Large intestine (tissue), 3 donors: ENCODE measurements at regions not wholly inside any gene's neighbourhood (a gene's known extent, or its start where the extent isn't known, plus 50 kb on each side); places are given as distances from the start of the nearest gene placed in this dataset.

Experiments
- DNase-seq, 2 donors: peaks; one replicate each; pipeline versions ENCODE4 v3.0.0 to v3.0.0-alpha.2; 2013
- H3K27ac ChIP-seq: one replicate; pipeline ENCODE4 v1.5.1; 2013; ENCODE audit warnings: low read length
- H3K27me3 ChIP-seq: 2 replicates; pipeline ENCODE4 v1.6.1; 2013; ENCODE audit warnings: low read length; ENCODE audit not compliant: control insufficient read depth, insufficient read depth
- H3K36me3 ChIP-seq: 2 replicates; pipeline ENCODE4 v1.6.1; 2013; ENCODE audit warnings: low read length; ENCODE audit not compliant: control insufficient read depth, insufficient read depth
- H3K4me1 ChIP-seq: one replicate; pipeline ENCODE4 v1.6.1; 2013; ENCODE audit warnings: low read length; ENCODE audit not compliant: control insufficient read depth, insufficient read depth
- H3K4me3 ChIP-seq: one replicate; pipeline ENCODE4 v1.5.1; 2013; ENCODE audit warnings: low read length
- H3K9me3 ChIP-seq: one replicate; pipeline ENCODE4 v1.6.1; 2013; ENCODE audit warnings: mild to moderate bottlenecking, low read depth, low read length, moderate library complexity; ENCODE audit not compliant: control insufficient read depth
- WGBS: methylation state at CpG from one replicate; pipeline ENCODE4 v1.1.5; 2013; ENCODE audit warnings: low lambda C conversion rate; ENCODE audit not compliant: insufficient coverage; 5-methylcytosine and 5-hydroxymethylcytosine counted together

DNA sequence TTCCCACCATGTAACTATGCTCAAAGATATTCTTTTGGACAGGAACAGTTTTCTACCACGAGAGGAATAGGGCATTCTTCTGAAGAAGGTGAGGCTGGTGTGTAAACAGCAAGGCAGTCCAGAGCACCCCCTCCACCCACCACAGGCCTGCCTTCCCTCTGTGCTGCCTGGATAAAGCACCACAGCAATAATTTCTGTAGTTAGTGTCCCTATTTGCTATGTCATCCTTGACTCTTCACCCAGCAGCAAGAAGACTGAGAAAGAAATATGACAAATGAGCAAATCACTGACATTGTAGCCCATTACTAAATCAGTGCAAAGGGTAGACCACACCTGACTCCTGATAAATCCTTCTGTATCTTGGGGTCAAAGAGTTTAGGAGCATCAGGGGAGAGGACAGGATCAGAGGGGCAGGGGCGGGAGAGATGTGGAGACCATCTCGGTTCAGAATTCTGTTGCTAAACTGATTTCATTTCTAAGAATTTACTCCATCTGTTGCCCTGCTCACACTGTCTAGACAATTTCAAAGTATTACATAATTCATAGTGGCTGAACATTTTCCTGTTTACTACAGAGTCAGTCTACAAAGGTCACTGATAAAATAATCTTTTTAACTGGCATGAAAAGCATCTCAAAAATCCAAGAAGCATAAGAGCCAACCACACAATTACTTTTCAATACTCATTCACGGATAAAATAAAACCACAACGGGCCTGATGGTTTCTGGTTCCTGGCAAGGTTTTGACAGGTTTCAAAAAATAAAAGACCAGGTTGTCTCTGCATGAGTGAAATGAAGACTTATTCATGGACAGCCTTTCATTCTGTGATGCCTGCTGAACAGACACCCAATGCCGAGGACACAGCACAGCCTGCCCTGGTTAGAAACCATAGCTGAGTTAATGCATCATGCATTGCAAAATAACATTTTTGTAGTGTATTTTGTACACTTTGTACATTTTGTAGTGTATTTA lies 88.4 kb upstream of the IRS2 start:
- Histone ChIP-seq H3K9me3 (no peaks in the 10 kb centered on the region), H3K36me3 (no peaks in the 10 kb centered on the region), H3K27me3 (peaks cover 2% of the 10 kb centered on the region), H3K27ac (no peak overlapping the region), H3K4me1 (peaks cover 8% of the 10 kb centered on the region), H3K4me3 (no peak overlapping the region)
- 34% methylated on average over 2 of the region's 6 CpGs for WGBS
- peak; percentile 33 to 72 for DNase-seq

DNA sequence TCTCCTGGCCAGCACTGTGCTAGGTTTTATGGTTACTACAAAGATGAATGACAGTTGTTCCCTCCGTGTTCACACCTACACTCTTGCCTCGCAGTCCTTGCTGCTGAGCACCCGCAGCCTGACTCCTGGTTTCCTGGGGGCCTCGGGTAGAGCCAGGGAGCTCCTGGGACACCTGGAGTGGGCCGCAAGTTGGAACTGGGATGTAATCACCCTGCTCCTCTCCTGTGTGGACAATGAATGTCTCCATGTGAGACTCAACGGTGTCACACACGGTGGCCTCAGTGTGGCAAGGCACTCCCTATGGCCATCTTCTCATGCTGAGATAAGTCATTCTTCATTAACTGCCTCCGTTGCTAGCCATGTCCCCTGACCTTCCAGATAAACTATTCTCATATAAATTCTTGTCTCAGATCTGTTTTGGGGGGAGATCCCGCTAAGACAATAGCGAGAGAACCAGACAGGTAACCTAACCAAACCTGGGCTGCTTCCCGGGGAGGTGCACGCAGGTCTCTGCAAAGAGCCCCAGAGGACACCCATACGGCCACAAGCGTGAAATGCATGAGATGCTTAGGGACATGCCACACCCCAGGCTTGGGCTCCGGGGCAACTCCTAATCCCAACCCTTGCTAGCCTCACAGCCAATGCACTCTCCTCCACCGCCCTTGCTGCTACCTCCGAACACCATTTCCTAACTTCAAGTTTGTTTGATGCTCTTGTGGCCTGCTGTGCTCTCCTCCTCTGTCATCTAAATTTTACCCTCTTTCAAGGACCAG lies 87.2 kb upstream of the IRS2 start:
- WGBS = no CpG with 5 or more reads among the region's 17 CpGs
- Histone ChIP-seq H3K9me3 (no peaks in the 10 kb centered on the region), H3K27me3 (peaks cover 2% of the 10 kb centered on the region), H3K4me3 (no peak overlapping the region), H3K36me3 (no peaks in the 10 kb centered on the region), H3K27ac (no peak overlapping the region), H3K4me1 (peaks cover 15% of the 10 kb centered on the region)
- no peak for DNase-seq

DNA sequence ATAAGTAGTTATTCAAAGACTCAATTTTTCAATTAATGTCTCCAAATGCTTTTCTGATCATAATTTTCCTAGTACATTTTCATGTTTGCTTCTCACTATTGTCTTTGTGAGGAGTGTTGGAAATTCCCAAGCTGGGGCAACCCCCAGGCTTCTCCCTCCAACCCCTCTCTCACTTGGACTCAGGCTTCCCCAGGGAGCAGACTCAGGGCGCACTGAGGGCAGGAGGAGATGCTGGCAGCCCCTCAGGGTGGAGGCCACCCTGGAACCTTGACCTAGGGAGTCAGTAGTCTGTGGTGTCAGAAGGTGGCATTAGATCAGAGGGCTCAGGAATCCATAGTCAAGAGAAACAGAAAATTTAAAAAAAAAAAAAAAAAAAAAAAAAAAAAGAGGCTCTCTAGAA lies 86.5 kb upstream of the IRS2 start:
- Histone ChIP-seq H3K9me3 (no peaks in the 10 kb centered on the region), H3K36me3 (no peaks in the 10 kb centered on the region), H3K4me3 (no peak overlapping the region), H3K4me1 (peaks cover 15% of the 10 kb centered on the region), H3K27me3 (peaks cover 2% of the 10 kb centered on the region), H3K27ac (no peak overlapping the region)
- WGBS = no CpG with 5 or more reads among the region's 1 CpG
- no peak for DNase-seq

DNA sequence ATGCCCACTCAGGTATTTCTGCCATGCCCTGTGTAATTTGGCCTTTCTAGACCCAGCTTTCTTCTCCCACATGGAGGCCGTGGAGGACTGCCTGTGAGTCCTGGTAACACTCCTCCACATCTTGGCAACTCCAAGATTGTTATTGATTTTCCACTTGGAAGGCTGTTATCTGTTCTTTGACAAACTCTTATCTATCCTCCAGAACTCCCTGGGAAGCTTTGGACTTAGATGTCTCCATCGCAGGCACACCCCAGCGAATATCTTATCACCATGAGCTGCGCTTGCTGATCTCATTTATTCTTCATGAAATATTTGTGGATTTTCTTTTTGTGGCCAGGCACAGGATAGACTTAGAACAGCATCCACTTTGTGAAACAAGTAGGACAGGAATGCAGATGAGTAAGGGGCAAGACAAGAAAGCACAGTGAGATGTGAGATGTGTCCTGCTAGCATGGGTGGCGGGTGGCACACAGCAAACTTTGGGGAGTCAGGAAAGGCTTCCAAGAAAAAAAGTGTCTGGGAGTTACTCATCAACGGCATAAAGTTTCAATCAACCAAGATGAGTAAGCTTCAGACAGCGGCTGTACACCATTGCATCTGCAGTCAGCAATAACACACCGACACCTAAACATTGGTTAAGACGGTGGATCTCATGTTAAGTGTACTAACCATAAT lies 84.5 kb upstream of the IRS2 start:
- Histone ChIP-seq H3K27me3 (peaks cover 4% of the 10 kb centered on the region), H3K4me3 (no peak overlapping the region), H3K4me1 (peaks cover 15% of the 10 kb centered on the region), H3K9me3 (no peaks in the 10 kb centered on the region), H3K36me3 (no peaks in the 10 kb centered on the region), H3K27ac (no peak overlapping the region)
- DNase-seq = no peak
- no CpG with 5 or more reads among the region's 9 CpGs for WGBS

DNA sequence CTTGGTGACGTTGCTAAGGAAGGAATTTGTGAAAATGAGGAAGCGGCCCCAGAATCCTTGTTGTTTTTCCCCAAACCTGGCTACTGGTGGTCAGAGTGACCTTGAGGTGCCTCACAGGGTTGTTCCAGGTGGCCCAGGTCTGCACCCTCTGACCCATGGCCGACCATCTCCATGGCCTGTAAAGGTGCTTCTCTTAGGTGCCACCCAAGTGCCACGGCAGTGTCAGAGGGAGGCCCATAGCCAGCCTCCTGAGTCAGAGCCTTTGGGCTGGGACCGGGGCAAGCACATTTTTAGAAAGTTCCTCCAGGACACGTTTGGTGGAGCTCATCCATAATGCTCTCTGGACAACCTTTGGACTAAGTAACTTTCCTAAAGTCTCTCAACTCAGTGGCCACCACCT lies 83.9 kb upstream of the IRS2 start:
- peaks cover 4% of the 10 kb centered on the region for H3K27me3 ChIP-seq
- H3K4me1 ChIP-seq = peaks cover 15% of the 10 kb centered on the region
- no peaks in the 10 kb centered on the region for H3K36me3 ChIP-seq
- H3K27ac ChIP-seq = no peak overlapping the region
- H3K9me3 ChIP-seq = no peaks in the 10 kb centered on the region
- no peak overlapping the region for H3K4me3 ChIP-seq
- no peak for DNase-seq
- WGBS = 100% methylated on average over 1 of the region's 6 CpGs

DNA sequence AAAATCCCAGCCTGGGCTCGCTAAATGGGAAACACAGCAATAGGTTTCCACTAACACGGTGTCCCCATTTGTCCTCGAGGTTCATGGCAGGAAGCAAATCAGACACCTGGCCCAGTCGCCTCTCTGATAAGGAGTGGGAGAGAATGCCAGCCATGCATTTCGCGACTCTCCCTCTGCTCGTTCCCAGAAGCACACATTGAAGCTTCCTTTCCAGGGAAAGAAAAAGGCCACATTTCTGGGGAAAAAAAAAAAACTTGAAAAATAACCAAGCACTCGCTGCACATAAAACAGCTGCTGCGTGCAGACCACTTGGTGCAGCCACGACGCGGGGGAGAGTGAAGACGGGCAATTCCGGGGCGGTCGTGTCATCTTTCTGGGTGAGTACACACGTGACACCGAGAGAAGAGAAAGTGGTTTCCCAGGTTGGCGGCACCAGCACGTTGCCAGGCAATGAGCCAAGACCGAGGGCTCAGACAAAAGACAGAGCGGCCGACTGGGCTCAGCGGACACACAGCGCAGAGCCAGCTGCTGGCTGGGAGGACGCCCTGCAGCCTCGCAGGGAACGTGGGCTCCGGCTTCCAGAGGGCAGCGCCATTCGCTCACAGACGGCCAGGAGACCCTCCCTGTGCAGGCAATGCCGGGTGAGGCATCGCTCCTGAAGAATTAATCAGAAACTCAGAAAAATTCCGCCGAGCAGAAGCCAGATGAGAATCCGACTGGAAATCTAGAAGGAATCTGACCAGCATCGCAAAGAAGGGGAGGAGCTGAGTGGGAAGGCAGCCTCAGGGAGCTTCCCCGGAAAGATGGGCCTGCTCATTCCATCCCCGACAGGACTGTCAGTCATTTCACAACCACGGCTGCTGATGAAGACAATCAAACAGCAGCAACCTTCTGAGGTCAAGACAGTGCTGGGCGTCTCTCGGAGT lies 83.2 kb upstream of the IRS2 start:
- H3K4me3 ChIP-seq = peak overlapping the region; percentile 40
- H3K36me3 ChIP-seq = no peaks in the 10 kb centered on the region
- H3K27me3 ChIP-seq = peaks cover 4% of the 10 kb centered on the region
- H3K9me3 ChIP-seq = no peaks in the 10 kb centered on the region
- peak; percentile 41 to 61 for DNase-seq
- H3K4me1 ChIP-seq = peaks cover 13% of the 10 kb centered on the region
- 60% methylated on average over 5 of the region's 43 CpGs for WGBS
- peak overlapping the region; percentile 27 for H3K27ac ChIP-seq

DNA sequence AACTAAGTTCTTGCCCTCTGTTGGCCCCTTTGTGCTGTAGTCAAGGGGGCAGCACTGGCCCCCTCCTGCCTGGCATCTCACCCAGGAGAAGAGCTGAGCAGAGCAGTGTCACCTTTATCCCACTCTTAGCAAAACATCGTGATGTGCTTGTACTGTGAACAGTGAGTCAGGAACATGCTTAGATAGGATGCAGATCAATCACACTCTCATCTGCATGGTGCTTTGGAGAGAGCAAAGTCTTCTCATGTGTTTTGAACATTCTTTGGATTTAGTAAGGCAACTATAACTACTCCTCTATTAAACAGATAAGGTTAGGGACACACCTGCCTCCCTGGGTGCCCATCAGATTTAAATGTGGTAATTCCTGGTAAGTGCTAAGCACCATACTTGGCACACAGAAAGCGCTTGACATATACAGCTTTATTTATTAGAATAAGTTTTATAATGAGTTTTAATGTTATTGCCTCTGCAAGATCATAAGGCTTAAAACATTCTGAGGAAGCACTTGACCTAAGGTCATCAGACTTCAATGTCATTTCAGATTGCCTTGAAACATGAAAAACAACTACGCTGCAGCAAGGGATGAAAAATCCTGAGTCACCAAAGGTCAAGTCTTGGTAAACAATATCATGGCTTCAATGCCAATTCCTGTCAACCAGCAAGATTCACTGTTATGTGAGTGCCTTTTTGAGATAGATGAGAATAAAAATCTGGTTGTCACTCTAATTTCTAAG lies 82.4 kb upstream of the IRS2 start:
- Histone ChIP-seq H3K27ac (no peak overlapping the region), H3K27me3 (peaks cover 4% of the 10 kb centered on the region), H3K36me3 (no peaks in the 10 kb centered on the region), H3K4me1 (peaks cover 10% of the 10 kb centered on the region), H3K9me3 (no peaks in the 10 kb centered on the region), H3K4me3 (no peak overlapping the region)
- no CpG with 5 or more reads among the region's 3 CpGs for WGBS
- DNase-seq = peak; percentile 23 to 62

DNA sequence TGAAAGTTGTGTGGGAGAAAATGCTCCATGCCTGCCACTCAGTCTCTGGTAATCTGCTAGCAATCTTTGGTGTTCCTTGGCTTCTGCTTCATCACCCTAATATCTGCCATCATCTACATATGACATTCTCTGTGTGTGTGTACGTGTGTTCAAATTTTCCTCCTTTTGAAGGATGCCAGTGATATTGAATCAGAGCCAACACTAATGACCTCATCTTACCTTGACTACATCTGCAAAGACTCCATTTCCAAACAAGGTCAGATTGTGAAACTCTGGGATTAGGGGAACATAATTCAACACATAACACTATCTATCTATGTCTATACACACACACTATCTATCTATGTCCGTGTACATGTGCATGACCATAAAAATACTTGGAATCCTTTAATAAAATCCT lies 81.4 kb upstream of the IRS2 start:
- WGBS = 40% methylated on average over 2 of the region's 2 CpGs
- DNase-seq = peak in 1 of 2 donors; percentile 36
- no peaks in the 10 kb centered on the region for H3K9me3 ChIP-seq
- H3K27me3 ChIP-seq = peaks cover 2% of the 10 kb centered on the region
- H3K27ac ChIP-seq = no peak overlapping the region
- no peaks in the 10 kb centered on the region for H3K36me3 ChIP-seq
- peaks cover 10% of the 10 kb centered on the region for H3K4me1 ChIP-seq
- H3K4me3 ChIP-seq = no peak overlapping the region

DNA sequence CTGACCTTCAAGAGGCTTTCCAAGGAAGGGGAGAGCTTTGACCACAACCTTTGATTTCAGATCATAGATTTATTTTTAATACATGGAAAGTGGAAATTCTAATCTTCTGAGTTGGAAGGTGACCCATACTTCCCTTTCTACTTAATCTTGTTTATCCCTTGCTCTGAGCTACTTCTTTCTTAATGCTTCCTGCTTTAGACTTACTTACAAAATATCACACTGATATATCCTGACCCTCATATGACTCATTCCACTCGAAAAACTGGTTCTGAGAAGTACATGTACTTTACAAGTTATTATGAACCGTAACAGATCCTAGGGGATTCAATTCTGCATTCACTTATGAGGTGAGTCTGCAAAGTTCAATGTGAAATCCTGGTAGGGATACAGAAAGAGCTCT lies 76.2 kb upstream of the IRS2 start:
- no CpG with 5 or more reads among the region's 2 CpGs for WGBS
- Histone ChIP-seq H3K9me3 (no peaks in the 10 kb centered on the region), H3K36me3 (no peaks in the 10 kb centered on the region), H3K27ac (no peak overlapping the region), H3K27me3 (peaks cover 5% of the 10 kb centered on the region), H3K4me3 (no peak overlapping the region), H3K4me1 (no peaks in the 10 kb centered on the region)
- no peak for DNase-seq
